GM21723 (cell line): ENCODE measurements at regions not wholly inside any gene's neighbourhood (a gene's known extent, or its start where the extent isn't known, plus 50 kb on each side); places are given as distances from the start of the nearest gene placed in this dataset.
"Not testable (repeated sequence)": the region's sequence is repeated elsewhere in the genome, so short reads cannot be mapped to it uniquely, and the experiment has no call there.

Source experiments
- ATAC-seq: cut with Tn5 transposase; IDR thresholded peaks from one replicate; pipeline ENCODE4 v1.9.1; 2021; ENCODE audit warnings: mild to moderate bottlenecking, moderate library complexity; ENCODE audit not compliant: unreplicated experiment

- ATAC-seq = no peak
These were observed 399.6 kb downstream of the NAF1 start for GRCh38 chr4:162767083-162767482.

- ATAC-seq = no peak
These were observed 404.7 kb downstream of the NAF1 start for GRCh38 chr4:162761965-162762364.

GRCh38 chr4:162740228-162740627 is 426.5 kb downstream of the NAF1 start:
- not testable (repeated sequence) for ATAC-seq

- not testable (repeated sequence) for ATAC-seq
These were observed 427.1 kb downstream of the NAF1 start for GRCh38 chr4:162739596-162739995.

GRCh38 chr4:162732876-162733275 is 433.8 kb downstream of the NAF1 start:
- no peak for ATAC-seq

- ATAC-seq = no peak
These were observed 438.9 kb downstream of the NAF1 start for GRCh38 chr4:162727766-162728165.

- ATAC-seq = no peak
These were observed 439.5 kb downstream of the NAF1 start for GRCh38 chr4:162727232-162727631.

DNA sequence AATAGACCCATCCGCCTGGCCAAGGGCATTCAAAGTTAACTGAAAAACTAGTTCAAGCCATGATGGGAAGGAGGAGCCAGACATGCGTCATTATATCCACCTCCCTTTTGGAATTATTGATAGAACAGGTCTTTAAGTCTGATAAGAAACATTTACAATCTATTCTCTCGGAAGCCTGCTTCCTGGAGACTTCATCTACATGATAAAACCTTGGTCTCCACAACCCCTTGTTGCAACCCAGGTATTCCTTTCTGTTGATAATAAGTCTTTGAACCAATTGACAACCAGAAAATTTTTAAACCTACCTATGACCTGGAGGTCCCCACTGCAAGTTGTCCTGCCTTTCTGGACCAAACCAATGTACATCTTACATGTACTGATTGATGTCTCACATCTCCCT is 451.3 kb downstream of the NAF1 start:
- ATAC-seq = no peak

GRCh38 chr4:162707962-162708361 is 458.7 kb downstream of the NAF1 start:
- ATAC-seq = no peak

DNA sequence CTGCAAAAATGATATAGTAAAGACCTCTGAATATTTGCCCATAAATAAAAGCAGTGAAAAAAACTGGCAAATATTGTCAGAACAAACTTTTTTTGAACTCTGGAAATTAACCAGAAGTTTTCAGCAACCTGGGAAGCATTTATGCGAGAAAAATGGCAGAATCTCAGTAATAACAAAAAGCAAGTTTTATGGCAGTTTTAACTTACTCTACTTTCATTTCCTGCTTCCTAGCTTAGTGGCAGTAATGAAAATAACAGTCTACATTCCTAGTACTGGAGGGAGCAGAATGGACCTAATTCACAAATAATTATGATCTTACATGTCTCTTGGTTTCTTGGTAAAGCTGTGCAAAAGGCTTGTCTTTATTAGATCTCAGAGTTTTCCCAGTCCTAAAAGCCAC is 460.1 kb downstream of the NAF1 start:
- ATAC-seq = no peak

DNA sequence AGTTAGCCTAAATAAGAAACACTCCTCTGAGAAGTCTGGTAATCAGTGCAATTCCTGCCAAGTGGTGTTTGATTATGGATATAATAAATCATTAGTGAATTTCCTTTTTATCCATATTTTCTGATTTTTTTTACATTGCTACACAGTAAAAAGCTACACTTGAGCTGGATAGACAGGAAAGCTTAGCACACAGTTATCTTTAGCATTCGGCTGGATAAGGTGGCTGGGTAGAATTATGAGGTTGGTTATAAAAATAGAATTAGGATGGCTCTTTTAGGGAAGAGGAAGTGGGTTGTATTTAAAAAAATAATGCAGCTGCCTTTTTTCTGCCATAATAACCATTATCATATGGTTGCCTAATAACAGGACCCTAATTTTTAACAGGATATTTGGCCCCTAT is 460.6 kb downstream of the NAF1 start:
- no peak for ATAC-seq

GRCh38 chr4:162705130-162705803 is 461.4 kb downstream of the NAF1 start:
- ATAC-seq = no peak

DNA sequence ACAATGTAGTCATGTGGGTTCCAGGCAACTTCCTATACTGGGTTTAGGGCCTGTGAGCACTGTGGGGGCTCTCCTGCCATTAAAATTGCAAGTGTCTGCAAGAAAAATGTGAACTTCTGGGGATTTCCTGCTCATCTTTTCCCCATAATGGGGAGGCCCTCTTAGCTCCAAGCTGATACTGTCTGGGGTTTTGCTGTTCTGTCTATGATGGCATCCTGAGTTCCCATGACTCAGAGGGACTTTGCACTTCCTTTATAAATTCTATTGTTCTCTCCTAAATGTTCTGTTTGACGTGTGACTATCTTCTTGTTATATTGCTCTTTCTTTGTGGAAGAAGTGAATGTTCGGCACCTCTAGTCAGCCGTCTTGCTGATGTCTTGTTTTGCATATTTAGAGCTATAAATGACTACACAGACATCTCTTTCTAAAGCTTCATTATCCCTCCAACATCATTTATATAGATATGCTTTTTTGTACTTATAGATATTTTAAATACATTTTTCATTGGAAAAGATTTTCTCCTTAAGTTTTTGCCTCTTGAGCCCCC is 465.8 kb downstream of the NAF1 start:
- ATAC-seq = no peak

DNA sequence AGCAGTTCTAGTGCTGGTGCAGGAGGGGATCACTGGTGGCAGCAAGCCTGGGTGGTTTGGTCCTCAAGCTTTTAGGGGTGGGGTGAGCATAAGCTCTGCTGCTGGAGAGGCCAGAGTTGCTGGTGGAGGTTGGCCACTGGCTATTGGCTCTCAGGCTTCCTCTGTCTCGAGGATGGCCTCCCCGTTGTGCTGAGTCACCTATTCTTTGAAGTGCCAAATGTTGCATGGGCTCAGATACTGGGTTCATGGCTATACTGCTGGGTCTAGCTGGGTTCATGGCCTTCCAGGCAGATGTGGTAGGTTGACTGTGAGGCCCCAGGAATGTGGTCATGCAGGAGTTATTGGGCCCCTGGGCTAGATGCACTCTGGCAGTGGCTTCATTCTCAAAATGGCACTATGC is 466.3 kb downstream of the NAF1 start:
- ATAC-seq = no peak

GRCh38 chr4:162699629-162700028 is 467.1 kb downstream of the NAF1 start:
- ATAC-seq = no peak

DNA sequence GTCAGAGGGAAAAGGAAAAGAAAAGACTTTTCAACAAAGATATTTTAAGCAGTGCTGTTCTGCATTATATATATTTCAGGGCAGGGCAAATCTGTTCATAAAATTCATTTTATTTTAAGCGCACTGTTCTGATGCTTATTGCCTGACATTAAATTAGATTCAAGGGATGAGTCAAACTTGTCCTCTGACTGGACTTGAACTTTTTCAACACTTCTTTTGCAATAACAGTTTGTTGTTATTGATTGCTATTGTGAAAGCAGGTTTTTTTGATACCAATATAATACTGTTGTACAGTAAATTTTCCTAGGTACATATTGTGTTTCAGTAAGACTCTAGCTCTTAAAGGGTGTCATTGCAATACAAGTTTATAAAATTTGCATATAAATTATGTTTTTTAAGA is 481.3 kb downstream of the NAF1 start:
- ATAC-seq = no peak

- no peak for ATAC-seq
These were observed 481.7 kb downstream of the NAF1 start for GRCh38 chr4:162684998-162685397.

DNA sequence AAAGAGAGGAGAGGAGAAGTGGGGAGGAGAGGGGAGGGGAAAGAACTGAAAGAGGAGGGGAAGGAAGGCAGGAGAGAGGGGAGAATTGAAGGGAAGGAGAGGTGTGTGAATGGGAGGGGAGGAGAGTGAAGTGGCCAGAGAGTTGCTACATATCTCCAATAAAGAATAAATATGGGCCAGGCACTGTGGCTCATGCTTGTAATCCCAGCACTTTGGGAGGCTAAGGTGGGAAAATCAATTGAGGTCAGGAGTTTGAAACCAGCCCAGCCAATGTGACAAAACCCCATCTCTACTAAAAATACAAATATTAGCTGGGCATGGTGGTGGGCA is 482.4 kb downstream of the NAF1 start:
- ATAC-seq = no peak

- ATAC-seq = no peak
These were observed 482.9 kb downstream of the NAF1 start for GRCh38 chr4:162683659-162684370.

GRCh38 chr4:162682651-162683050 is 484.0 kb downstream of the NAF1 start:
- ATAC-seq = no peak

DNA sequence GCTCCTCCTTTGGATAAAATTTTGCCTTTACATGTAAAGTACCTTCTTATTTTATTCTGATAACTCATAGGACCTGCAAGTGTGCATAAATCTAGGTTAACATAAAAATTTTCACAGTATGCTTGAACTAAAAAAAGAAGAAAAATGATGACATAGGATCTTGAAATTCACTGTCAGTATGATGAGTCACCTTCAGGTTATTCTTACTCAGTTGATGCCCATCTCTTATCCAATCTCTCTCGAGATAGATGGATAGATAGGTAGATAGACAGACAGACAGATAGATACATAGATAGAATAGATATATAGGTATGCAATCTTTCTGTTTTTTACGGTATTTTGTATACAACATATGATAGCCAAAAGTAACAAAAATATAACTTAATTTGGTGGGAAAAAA is 485.5 kb downstream of the NAF1 start:
- no peak for ATAC-seq

DNA sequence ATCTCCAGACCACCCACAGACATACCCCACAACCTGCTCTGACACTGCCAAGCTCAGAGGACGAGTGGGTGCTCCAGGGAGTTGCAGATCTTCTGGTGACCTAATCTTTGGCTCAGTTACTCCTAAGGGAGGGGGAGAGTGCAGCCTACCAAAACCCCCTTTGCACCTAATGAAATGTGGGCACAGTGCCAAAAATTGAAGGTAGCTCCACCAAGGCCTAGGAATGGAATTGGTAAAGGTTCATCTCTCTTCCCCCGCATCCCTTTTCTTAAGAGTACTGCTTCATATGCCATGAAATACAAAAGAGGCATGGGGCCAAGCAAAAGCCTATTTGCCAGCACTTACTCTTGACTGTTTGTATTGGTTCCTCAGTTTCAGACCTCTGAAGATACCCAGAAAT is 491.0 kb downstream of the NAF1 start:
- no peak for ATAC-seq

DNA sequence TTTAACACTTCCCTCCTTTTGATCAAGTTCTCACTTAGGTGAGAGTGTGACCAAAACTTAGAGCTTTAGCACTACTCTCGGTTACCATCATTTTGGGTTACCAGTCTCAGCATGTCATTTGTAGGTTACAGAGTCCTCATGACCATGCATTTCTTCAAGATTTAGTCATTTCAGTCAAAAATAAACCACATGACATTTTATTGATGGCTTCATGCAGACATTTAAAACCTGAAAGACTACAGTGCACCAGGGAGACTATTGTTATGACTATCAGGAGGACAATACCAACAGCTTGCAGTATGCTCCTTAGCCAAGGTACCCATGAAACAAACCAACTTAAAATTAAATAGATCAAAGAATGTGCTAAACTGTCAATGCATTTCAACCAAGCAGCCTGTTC is 498.1 kb upstream of the FSTL5 start:
- no peak for ATAC-seq
